ENCODE measurements at regions not wholly inside any gene's neighbourhood (a gene's known extent, or its start where the extent isn't known, plus 50 kb on each side); places are given as distances from the start of the nearest gene placed in this dataset.

DNA sequence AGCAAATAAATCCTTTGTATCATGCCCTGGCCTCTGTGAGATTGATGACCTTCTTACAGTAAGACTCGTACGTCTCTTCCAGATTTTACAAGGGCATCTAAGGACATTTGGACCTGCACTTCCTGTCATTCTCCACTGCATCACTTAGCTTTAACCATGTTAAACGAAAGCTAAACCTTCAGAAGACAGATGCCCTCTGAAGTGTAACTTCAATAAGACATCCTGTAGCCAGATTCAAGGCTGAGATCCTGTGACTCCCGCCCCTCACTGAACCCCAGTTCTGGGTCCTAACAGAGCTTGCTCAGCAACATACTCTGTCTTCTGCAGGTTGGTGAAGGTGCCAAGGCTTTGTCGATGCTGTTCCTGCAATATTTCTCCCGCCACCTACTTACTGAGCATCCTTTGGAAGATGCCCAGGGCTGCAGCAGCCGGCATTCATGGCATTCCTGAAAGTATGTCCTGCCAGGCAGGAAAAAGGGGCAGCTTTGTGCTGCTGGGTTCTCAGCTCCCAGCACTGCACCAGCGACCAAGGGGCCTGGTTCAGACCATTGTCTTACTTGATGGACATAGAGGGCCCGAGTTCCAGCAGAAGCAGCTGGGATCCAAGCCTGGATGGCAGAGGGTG lies 131.1 kb downstream of the AXIN2 start:
- TF ChIP-seq, protein P1, sequence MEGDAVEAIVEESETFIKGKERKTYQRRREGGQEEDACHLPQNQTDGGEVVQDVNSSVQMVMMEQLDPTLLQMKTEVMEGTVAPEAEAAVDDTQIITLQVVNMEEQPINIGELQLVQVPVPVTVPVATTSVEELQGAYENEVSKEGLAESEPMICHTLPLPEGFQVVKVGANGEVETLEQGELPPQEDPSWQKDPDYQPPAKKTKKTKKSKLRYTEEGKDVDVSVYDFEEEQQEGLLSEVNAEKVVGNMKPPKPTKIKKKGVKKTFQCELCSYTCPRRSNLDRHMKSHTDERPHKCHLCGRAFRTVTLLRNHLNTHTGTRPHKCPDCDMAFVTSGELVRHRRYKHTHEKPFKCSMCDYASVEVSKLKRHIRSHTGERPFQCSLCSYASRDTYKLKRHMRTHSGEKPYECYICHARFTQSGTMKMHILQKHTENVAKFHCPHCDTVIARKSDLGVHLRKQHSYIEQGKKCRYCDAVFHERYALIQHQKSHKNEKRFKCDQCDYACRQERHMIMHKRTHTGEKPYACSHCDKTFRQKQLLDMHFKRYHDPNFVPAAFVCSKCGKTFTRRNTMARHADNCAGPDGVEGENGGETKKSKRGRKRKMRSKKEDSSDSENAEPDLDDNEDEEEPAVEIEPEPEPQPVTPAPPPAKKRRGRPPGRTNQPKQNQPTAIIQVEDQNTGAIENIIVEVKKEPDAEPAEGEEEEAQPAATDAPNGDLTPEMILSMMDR (IDR thresholded peaks at IDR 0.05), result no peak
- TF ChIP-seq POLR2A (IDR thresholded peaks at IDR 0.05), result no peak
- no peak for DNase-seq
- 60 to 64% methylated on average over 9 of the region's 9 CpGs for WGBS, 2 donors
- H3K27ac ChIP-seq, result no peak overlapping the region
- no peak overlapping the region for H3K4me3 ChIP-seq
- H3K36me3 ChIP-seq (ENCODE audit: low read depth, missing control alignments), result no peaks in the 10 kb centered on the region
- H3K9me3 ChIP-seq, result no peaks in the 10 kb centered on the region
- H3K4me1 ChIP-seq, result no peaks in the 10 kb centered on the region
- no peaks in the 10 kb centered on the region for H3K27me3 ChIP-seq
- intact Hi-C loops (cut with DNase I; ENCODE audit: low total_unique reads), result no loop called here

DNA sequence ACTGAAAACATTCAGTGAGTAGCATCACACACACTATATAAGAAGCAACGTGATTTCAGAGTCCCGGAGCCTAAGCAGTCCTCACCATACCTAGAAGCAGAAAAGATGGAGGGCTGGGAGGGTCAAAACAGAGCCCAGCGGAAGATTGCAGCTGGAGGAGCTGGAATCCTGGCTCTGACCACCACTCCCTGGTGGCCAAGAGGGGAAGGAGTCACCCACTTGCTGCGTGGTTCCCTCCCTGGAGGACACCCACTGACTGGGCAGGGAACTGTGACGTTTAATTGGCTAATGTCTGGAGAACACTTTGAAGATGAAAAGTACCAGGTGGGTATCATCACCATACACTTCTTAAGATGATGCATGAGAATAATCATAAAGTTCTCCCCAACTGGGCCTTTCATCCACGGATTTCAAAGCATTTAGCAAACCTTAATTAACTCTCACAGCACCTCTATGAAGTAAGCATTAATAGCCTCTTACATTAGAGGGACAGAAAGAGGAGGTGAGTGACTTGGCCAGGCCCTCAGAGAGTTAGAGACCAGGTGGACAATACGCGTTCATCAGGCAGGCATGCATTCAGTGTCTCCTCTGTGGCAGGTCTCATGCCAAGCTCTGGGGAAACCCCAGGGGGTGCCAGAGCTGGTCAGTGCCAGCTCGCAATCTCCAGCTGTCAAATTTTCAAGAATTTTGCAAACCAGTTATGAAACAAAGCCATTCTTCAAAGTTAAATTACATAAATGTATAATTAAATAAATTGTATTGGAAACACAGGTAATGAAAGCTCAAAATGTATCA lies 137.9 kb downstream of the AXIN2 start:
- H3K4me1 ChIP-seq, result no peaks in the 10 kb centered on the region
- DNase-seq, result no peak
- no peak overlapping the region for H3K27ac ChIP-seq
- H3K36me3 ChIP-seq (ENCODE audit: low read depth, missing control alignments), result no peaks in the 10 kb centered on the region
- TF ChIP-seq POLR2A (IDR thresholded peaks at IDR 0.05), result no peak
- TF ChIP-seq, protein P1 (IDR thresholded peaks at IDR 0.05), result no peak
- no peaks in the 10 kb centered on the region for H3K27me3 ChIP-seq
- no peaks in the 10 kb centered on the region for H3K9me3 ChIP-seq
- intact Hi-C loops (cut with DNase I; ENCODE audit: low total_unique reads), result no loop called here
- WGBS, 2 donors, result 64 to 67% methylated on average over 8 to 9 of the region's 9 CpGs
- H3K4me3 ChIP-seq, result no peak overlapping the region

DNA sequence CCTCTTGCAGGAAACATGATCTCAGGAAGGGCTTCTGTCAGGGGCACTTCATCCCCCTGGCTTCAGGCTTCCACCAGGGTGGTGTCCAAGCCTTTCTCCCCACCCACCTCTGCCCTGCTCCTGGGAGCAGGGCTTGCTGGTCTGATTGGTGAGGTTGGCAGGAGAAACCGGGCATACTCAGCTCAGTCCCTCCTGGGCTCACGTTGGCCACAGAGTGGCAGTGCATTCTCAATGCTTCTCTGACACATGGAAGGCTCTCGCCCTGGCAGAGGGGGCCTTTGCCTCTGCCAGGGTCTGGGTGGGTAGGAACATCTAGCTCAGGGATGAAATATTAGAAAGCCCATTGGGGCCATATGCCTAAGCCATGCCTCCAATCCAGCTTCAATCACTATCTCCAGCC lies 142.8 kb downstream of the AXIN2 start:
- Histone ChIP-seq H3K4me1 (no peaks in the 10 kb centered on the region), H3K36me3 (ENCODE audit: low read depth, missing control alignments) (no peaks in the 10 kb centered on the region), H3K27me3 (no peaks in the 10 kb centered on the region), H3K27ac (no peak overlapping the region), H3K4me3 (no peak overlapping the region), H3K9me3 (no peaks in the 10 kb centered on the region)
- TF ChIP-seq, protein P1 (IDR thresholded peaks at IDR 0.05), result no peak
- no peak for TF ChIP-seq POLR2A (IDR thresholded peaks at IDR 0.05)
- DNase-seq, result no peak
- WGBS, 2 donors, result 60 to 78% methylated on average over 3 of the region's 3 CpGs
- intact Hi-C loops (cut with DNase I; ENCODE audit: low total_unique reads), result no loop called here

DNA sequence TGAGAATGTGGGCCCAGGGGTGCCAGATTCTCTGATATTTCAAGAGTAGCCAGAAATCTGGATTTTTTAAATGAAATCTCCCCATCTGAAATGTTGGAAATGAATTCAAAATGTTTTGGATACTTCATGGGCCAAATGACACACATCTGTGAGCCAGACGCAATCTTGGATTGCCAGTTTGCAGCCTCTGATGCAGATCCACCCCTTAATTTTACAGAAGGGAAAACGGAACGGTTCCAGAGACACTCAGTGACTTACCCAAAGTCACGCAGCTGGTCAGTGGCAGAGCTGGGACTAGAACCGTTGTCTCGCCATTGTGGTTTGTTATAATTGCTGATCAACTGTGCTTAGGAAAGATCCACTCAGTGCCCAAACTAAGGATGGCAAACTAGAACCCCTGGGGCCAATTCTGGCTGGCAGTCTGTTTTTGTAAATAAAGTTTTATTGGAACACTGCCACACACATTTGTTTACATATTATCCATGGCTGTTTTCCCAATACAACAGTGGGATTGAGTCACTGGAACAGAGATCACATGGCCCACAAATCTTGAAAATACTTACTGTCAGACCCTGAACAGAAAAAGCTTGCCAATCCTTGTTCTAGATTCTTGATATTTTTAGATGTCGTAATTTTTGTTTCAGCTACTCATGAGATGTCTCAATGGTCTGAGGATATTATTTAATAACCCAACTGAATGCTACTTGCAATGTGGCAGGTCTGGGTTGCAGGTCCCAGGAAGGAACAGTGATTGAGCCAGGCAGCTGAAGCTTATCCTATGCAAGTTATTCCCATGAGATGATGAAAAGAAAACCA lies 143.8 kb downstream of the AXIN2 start:
- Histone ChIP-seq H3K9me3 (no peaks in the 10 kb centered on the region), H3K27ac (no peak overlapping the region), H3K36me3 (ENCODE audit: low read depth, missing control alignments) (no peaks in the 10 kb centered on the region), H3K4me3 (no peak overlapping the region), H3K27me3 (no peaks in the 10 kb centered on the region), H3K4me1 (no peaks in the 10 kb centered on the region)
- TF ChIP-seq, protein P1 (IDR thresholded peaks at IDR 0.05), result no peak
- no peak for TF ChIP-seq POLR2A (IDR thresholded peaks at IDR 0.05)
- DNase-seq, result no peak
- WGBS, 2 donors, result 94 to 97% methylated on average over 7 of the region's 7 CpGs
- intact Hi-C loops (cut with DNase I; ENCODE audit: low total_unique reads), result no loop called here
